ENCODE measurements at regions not wholly inside any gene's neighbourhood (a gene's known extent, or its start where the extent isn't known, plus 50 kb on each side); places are given as distances from the start of the nearest gene placed in this dataset.
"Not testable (repeated sequence)": the region's sequence is repeated elsewhere in the genome, so short reads cannot be mapped to it uniquely, and the experiment has no call there.

DNA sequence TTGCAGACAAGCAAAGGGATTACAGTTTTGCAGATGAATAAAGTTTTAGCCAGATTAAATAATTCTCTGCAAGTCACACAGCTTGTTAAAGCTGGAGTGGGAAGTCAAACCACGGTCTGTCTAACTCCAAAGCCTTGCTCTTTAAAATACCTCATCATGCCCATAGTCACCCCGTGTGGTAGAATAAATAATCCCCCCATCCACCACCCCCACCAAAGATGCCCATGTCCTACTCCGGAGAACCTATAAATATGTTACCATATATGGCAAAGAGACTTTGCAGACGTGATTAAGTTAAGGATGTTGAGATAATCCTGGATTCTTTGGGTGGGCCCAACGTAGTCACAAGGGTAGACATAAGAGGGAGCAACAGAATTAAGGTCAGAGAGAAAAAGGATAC lies 118.7 kb downstream of the BEND2 start:
- no peak overlapping the region for H3K4me3 ChIP-seq (ENCODE audit: low read length)
- TF ChIP-seq, protein P1, sequence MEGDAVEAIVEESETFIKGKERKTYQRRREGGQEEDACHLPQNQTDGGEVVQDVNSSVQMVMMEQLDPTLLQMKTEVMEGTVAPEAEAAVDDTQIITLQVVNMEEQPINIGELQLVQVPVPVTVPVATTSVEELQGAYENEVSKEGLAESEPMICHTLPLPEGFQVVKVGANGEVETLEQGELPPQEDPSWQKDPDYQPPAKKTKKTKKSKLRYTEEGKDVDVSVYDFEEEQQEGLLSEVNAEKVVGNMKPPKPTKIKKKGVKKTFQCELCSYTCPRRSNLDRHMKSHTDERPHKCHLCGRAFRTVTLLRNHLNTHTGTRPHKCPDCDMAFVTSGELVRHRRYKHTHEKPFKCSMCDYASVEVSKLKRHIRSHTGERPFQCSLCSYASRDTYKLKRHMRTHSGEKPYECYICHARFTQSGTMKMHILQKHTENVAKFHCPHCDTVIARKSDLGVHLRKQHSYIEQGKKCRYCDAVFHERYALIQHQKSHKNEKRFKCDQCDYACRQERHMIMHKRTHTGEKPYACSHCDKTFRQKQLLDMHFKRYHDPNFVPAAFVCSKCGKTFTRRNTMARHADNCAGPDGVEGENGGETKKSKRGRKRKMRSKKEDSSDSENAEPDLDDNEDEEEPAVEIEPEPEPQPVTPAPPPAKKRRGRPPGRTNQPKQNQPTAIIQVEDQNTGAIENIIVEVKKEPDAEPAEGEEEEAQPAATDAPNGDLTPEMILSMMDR (conservative IDR thresholded peaks at IDR 0.05; ENCODE audit: low read depth, low read length), result no peak
- no peak for DNase-seq (ENCODE audit: low read depth)

DNA sequence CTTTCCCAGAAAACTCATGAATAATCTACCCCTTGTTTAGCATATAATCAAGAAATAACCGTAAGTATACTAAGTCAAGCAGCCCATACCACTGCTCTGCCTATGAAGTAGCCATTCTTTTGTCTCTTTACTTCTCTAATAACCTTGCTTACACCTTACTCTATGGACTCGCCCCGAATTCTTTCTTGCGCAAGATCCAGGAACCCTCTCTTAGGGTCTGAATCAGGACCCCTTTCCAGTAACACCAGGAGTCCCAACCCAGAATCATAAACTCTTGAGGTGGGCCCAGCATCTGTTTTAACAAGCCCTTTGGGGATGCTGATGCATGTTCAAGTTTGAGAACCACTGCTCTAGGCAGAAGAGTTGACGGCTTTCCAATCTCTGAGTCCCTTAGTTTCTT lies 119.6 kb downstream of the BEND2 start:
- DNase-seq (ENCODE audit: low read depth), result no peak
- no peak overlapping the region for H3K4me3 ChIP-seq (ENCODE audit: low read length)
- TF ChIP-seq, protein P1 (conservative IDR thresholded peaks at IDR 0.05; ENCODE audit: low read depth, low read length), result no peak

DNA sequence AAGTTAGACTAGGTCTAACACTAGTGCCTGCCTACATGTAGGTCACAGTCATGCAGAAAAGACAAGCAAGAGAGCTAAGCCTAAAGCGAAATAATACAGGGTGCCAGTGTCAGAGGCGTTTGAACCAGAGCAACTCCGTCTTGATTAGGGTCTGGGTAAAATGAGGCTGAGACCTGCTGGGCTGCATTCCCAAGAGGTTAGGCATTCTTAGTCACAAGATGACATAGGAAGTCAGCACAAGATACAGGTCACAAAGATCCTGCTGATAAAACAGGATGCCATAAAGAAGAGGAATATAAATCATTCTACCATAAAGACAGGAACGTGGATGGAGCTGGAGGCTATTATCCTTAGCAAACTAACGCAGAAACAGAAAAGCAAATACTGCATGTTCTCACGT lies 120.9 kb downstream of the BEND2 start:
- no peak overlapping the region for H3K4me3 ChIP-seq (ENCODE audit: low read length)
- TF ChIP-seq, protein P1 (conservative IDR thresholded peaks at IDR 0.05; ENCODE audit: low read depth, low read length), result no peak
- no peak for DNase-seq (ENCODE audit: low read depth)

DNA sequence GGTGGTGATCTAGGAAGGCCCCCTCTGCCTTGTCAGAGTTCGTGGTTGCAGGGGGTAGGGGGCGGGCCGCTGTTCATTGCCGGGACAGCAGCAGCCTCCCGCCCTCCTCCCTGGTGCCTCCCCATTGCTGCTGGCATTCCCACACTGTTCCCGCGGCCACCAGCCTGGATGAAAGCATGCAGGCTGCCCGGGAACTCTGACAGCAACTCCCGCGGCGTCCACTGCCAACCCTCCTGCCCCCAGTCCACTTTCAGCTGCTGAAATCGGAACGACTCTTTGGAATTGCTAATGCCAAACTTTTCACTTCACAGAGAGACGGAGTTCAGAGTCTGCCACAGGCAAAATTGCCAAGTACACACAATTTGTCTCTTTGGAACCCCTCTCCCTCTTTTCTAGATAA lies 121.9 kb downstream of the BEND2 start:
- TF ChIP-seq, protein P1 (conservative IDR thresholded peaks at IDR 0.05; ENCODE audit: low read depth, low read length), result no peak
- no peak overlapping the region for H3K4me3 ChIP-seq (ENCODE audit: low read length)
- DNase-seq (ENCODE audit: low read depth), result no peak

DNA sequence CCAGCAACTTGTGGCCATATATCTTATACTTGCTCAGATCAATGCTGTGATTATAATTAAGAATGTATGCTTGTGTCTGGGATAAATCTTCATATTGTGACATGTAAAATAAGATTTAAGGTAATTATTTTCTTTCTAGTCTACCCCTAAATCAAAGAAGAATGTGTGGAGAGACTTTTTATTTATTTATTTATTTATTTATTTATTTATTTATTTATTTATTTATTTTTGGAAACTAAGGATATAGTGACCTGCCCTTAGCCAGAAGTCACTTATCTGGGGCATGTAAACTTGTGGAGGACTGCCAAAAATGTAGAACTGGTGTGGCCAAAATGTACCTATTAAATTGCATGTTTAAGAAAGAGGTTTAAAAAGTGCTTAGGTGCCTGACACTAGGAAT lies 144.3 kb downstream of the BEND2 start:
- TF ChIP-seq, protein P1 (conservative IDR thresholded peaks at IDR 0.05; ENCODE audit: low read depth, low read length), result no peak
- DNase-seq (ENCODE audit: low read depth), result no peak
- H3K4me3 ChIP-seq (ENCODE audit: low read length), result no peak overlapping the region

DNA sequence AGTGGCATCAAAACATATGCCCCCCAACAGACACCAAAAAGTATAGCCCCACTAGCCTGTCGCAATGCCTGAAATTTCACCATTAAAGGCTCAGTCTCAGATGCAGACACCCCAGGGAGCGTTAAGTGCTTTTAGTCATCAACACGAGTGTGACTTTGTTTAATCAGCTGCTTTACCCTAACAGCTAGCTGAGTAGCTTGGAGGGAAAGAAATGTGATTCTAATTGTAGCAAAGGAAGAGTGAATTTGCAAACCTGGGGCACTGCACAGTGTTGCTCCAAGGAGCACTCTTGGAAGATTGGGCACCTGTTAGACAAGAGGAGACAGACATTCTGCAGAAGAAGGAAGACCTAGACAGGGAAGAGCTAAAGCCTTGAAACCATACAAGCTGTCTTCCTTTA lies 145.1 kb downstream of the BEND2 start:
- DNase-seq (ENCODE audit: low read depth), result no peak
- no peak overlapping the region for H3K4me3 ChIP-seq (ENCODE audit: low read length)
- TF ChIP-seq, protein P1 (conservative IDR thresholded peaks at IDR 0.05; ENCODE audit: low read depth, low read length), result no peak

DNA sequence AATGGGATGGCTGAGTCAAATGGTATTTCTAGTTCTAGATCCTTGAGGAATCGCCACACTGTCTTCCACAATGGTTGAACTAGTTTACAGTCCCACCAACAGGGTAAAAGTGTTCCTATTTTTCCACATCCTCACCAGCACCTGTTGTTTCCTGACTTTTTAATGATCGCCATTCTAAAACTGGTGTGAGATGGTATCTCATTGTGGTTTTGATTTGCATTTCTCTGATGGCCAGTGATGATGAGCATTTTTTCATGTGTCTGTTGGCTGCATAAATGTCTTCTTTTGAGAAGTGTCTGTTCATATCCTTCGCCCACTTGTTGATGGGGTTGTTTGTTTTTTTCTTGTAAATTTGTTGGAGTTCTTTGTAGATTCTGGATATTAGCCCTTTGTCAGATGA lies 152.6 kb downstream of the BEND2 start:
- H3K4me3 ChIP-seq (ENCODE audit: low read length); DNase-seq (ENCODE audit: low read depth): not testable (repeated sequence)

DNA sequence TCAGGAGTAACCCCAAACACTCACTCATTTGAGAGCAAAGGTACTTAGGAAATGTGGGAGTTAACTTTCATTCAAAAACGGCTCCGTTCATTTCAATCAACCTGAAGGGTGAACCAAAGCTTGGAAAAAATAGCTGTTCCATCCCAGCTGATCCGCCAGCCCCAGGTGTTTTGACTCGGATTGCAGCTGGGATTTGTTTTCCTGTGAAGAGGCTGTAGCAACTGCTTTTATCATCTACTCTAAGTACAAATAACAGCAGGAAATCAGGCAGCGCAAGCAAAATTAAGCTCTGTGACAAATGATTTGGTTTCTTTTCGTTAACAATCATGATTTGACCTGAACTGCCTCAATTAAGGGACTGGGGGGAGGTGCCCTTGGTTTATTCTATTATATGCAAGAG lies 154.7 kb downstream of the BEND2 start:
- no peak overlapping the region for H3K4me3 ChIP-seq (ENCODE audit: low read length)
- TF ChIP-seq, protein P1 (conservative IDR thresholded peaks at IDR 0.05; ENCODE audit: low read depth, low read length), result no peak
- DNase-seq (ENCODE audit: low read depth), result no peak
